ENCODE measurements at regions not wholly inside any gene's neighbourhood (a gene's known extent, or its start where the extent isn't known, plus 50 kb on each side); places are given as distances from the start of the nearest gene placed in this dataset.

GRCh38 chr4:130147641-130148040 lies 1051.7 kb downstream of the C4orf33 start:
- POLR2A ChIA-PET, result no interaction called here
- no peak for TF ChIP-seq CTCF (IDR thresholded peaks at IDR 0.05; ENCODE audit: control extremely low read depth, extremely low read depth, low read depth, missing control alignments)
- CTCF ChIA-PET, result no interaction called here
- DNase-seq (ENCODE audit: extremely low spot score), result no peak

GRCh38 chr4:130154901-130155300 lies 1058.9 kb downstream of the C4orf33 start:
- TF ChIP-seq CTCF (IDR thresholded peaks at IDR 0.05; ENCODE audit: control extremely low read depth, extremely low read depth, low read depth, missing control alignments), result no peak
- ChIA-PET CTCF (interaction anchor here (1.8 kb wide), 1 partner anchor 10 kb away, joined by 6 read pairs; no protein-coding TSS in a partner anchor), POLR2A (no interaction called here)
- no peak for DNase-seq (ENCODE audit: extremely low spot score)

GRCh38 chr4:130163701-130164100 lies 1067.7 kb downstream of the C4orf33 start:
- no peak for TF ChIP-seq CTCF (IDR thresholded peaks at IDR 0.05; ENCODE audit: control extremely low read depth, extremely low read depth, low read depth, missing control alignments)
- POLR2A ChIA-PET, result no interaction called here
- no peak for DNase-seq (ENCODE audit: extremely low spot score)
- CTCF ChIA-PET, result interaction anchor here (1.1 to 1.8 kb wide), 2 partner anchors 11 kb away, joined by 3 to 6 read pairs; no protein-coding TSS in a partner anchor

- ChIA-PET POLR2A (no interaction called here), CTCF (interaction anchor here (1.8 kb wide), 1 partner anchor 10 kb away, joined by 6 read pairs; no protein-coding TSS in a partner anchor)
- DNase-seq (ENCODE audit: extremely low spot score), result no peak
- TF ChIP-seq CTCF (IDR thresholded peaks at IDR 0.05; ENCODE audit: control extremely low read depth, extremely low read depth, low read depth, missing control alignments), result no peak
These were observed 1069.4 kb downstream of the C4orf33 start for GRCh38 chr4:130165381-130165780.

GRCh38 chr4:130172156-130172555 lies 1076.2 kb downstream of the C4orf33 start:
- ChIA-PET CTCF (no interaction called here), POLR2A (no interaction called here)
- no peak for TF ChIP-seq CTCF (IDR thresholded peaks at IDR 0.05; ENCODE audit: control extremely low read depth, extremely low read depth, low read depth, missing control alignments)
- DNase-seq (ENCODE audit: extremely low spot score), result no peak

GRCh38 chr4:130178106-130178505 lies 1082.2 kb downstream of the C4orf33 start:
- no peak for DNase-seq (ENCODE audit: extremely low spot score)
- no peak for TF ChIP-seq CTCF (IDR thresholded peaks at IDR 0.05; ENCODE audit: control extremely low read depth, extremely low read depth, low read depth, missing control alignments)
- ChIA-PET POLR2A (no interaction called here), CTCF (interaction anchor here (1.3 kb wide), 1 partner anchor 16 kb away, joined by 4 read pairs; no protein-coding TSS in a partner anchor)

GRCh38 chr4:130183096-130183495 lies 1087.1 kb downstream of the C4orf33 start:
- ChIA-PET POLR2A (no interaction called here), CTCF (no interaction called here)
- TF ChIP-seq CTCF (IDR thresholded peaks at IDR 0.05; ENCODE audit: control extremely low read depth, extremely low read depth, low read depth, missing control alignments), result no peak
- DNase-seq (ENCODE audit: extremely low spot score), result no peak

Measured in GM10248 (cell line).